Superior temporal gyrus (tissue), 1 donor: ENCODE measurements at regions not wholly inside any gene's neighbourhood (a gene's known extent, or its start where the extent isn't known, plus 50 kb on each side); places are given as distances from the start of the nearest gene placed in this dataset.
"Not testable (repeated sequence)": the region's sequence is repeated elsewhere in the genome, so short reads cannot be mapped to it uniquely, and the experiment has no call there.

Experiments
- DNase-seq: peaks from one replicate; pipeline ENCODE4 v3.0.0-alpha.2; 2016; ENCODE audit errors: extremely low spot score

DNA sequence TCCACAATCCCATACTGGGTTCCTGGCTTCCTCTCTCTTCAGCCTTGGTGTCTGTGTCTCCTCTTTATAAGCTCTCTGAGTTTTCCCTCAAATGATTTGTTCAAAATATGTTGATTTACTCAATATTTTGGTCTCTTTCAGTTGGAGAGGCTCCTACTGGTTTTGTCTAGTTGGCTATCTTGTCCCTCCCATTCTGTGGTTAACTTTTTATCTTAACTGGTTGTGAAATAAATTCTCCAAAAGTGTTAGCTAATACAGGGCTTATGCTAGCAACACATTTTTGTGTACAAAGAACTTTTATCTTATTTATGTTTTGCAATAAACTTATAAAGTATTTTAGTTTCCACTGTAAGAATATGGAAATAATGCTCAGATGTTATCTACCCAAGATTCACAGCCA is 200.9 kb downstream of the AASDHPPT start:
- DNase-seq, result no peak

DNA sequence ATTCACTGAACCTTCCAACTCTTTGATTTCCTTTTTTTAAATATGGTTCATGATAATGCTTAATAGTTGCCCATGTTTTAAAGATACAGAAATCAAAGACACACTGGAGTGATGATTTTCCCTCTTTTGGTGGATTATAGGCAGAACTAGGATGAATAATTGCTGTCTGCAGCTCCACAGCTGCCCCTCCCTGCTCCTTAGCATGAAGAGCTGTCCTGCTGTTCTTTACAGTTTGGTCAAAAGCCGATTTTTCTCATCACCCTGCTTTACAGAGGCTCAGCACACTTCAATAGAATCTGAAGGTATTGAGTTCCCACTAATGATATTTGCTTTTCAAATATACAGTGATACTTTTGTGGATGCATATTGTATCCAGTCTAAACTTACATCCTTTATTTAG is 202.6 kb downstream of the AASDHPPT start:
- no peak for DNase-seq

DNA sequence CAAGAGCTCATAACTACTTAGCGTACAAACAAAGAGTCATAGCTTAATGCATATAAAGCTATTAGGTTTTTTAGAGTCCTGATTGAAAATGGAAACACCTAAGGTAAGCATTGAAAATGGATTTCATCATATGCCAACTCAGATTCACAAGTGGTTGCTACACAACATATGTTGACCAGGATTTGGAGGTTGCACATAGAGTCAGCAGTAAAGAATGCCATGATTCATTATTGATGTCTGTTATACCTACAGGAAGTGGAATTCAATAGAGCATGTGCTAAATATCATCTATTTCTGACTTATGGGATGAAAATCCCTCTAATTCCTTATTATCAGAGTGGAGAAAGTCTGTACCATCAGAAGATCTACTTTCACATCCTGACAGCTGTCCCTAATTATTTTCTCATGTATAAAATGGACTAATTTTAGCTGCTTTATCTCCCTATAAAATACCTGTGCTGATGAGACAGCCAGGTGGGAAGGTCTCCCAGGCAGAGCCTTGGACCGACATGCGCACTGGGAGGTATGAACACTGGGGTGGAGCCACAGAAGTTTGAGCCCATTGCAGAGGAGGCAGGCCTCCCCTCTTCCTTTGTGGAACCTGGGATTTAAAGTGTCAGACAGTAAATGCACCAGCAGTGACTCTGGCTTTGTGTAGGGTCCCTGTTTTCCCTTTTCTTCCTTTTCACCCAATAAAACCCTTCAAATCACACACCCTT is 204.2 kb downstream of the AASDHPPT start:
- DNase-seq, result no peak

DNA sequence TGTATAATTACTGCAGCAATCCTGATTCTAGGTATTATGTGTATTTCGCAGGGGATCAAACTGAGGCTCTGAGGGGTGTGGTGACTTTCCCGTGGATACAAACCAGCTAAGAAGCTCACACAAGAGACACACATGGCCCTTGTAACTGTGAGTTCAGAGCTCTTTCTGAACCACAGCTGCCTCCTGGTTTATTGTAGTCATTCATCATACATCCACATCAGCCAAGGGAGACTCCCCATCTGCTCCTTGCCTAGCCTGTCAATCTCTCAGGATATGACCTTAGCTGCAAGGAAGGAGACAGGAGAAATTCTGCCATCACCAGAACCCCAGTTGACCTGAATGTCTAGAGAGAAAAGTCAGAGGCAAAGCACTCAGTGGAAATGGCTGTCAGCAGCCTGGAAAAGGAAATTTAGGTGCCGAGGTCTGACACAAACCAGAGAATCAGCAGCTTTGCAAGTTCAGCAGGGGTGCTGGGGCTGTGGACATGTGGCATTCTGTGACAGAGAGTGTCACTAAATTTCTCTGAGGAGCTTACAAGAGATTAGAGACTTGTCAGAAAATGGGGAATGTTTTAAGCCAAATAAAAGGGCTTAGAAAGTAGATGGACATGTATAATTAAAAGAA is 209.5 kb downstream of the AASDHPPT start:
- DNase-seq, result no peak

DNA sequence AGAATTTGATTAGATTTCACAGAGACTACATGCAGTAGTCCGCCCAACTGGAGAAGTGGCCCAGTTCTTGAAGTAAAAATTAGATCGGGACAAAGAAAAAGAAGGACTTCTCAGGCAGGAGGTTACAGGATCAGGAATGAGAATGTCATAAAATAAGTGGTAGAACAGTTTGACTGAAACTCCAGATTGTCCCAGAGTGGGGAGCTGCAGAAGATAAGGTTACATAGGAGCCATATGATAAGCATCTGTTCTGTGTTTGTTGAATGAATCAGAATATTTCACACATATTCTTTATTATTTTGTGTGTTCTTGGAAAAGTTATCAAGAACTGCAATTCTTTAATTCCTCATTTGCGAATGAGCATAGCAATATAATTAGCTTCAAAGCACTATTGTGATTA is 210.6 kb downstream of the AASDHPPT start:
- no peak for DNase-seq

DNA sequence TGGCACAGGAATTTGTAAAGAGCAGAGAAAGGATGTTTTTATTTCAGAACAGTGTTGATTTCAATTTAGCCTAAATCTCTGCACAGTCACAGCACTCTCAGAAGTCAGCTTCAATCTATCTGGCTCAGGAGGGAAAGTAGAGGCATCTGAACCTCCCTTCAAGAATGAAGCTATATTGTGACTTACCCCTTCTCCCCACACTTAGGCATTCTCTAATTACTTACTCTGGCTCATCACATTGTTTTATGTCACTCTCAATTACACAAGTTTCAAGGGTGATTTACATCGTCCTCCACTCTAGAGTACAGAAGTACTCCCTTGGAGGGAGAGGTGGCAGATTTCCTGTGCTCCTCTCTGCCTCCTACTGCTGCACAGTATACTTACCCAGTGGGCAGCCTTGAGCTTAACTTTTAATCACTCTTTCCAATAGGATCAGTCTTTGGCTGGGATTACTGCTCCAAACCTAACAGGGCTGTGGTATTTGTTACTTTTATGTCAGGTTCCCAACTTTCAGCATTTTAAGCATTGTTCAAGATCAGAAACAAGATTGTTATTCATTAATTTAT is 211.4 kb downstream of the AASDHPPT start:
- no peak for DNase-seq

DNA sequence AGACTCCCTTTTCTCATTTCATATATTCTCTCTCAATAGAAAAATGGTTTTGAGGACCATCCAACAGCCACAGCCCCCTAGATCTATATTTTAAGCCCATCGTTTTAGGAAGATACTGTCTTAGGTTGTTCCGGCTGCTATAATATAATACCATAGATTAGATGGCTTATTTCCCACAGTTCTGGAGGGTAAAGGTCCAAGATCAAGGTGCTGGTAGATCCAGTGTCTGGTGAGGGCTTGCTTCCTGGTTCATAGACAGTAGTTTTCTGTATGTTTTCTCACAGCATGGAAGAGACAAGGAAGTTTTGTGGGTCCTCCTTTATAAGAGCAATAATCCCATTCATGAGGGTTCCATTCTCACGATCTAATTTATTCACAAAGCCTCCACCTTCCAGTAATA is 215.1 kb downstream of the AASDHPPT start:
- DNase-seq, result no peak

DNA sequence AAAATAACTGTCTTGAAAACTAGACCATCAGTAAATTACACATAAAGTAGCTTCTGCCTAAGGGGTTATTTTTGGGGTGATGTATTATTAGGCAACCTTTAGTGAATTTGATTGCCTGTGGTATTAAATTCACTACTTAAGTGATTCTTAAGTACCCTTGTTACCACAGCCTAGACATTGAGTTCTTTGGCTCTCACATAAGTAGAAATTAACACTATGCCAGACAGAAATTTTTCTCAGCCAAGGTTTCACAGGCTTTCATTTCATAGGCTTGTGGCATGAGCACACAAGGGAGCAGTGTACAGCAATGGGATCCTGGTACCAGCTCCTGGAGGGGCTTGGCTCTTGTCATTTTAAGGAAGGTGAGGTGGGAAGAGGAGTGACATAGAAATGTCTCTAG is 218.5 kb downstream of the AASDHPPT start:
- DNase-seq, result no peak

DNA sequence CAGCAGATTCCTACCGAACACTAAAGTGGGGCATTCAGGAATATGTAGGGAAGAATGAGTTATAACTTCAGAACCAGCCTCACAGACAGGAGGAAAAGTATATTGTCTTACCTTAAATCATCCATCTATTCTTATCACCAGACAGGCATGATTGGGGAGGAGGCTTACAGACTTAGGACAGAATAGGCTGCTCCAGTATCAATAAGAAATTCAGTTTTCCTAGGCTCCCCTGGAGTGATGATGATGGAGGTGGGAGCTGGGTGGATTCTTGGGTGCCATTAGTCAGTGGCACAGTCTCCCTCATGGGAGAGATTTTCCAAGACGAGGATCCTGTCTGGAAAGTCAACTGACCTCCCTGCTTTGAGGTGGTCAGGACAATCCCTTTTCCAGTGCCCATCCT is 225.0 kb downstream of the AASDHPPT start:
- DNase-seq, result no peak

- DNase-seq, result no peak
Measured at GRCh38 chr11:106304274-106304673, 226.8 kb downstream of the AASDHPPT start.

GRCh38 chr11:106305458-106305857 is 228.0 kb downstream of the AASDHPPT start:
- no peak for DNase-seq

GRCh38 chr11:106306942-106307341 is 229.5 kb downstream of the AASDHPPT start:
- no peak for DNase-seq

- DNase-seq, result no peak
Measured at GRCh38 chr11:106309070-106309684, 231.7 kb downstream of the AASDHPPT start.

DNA sequence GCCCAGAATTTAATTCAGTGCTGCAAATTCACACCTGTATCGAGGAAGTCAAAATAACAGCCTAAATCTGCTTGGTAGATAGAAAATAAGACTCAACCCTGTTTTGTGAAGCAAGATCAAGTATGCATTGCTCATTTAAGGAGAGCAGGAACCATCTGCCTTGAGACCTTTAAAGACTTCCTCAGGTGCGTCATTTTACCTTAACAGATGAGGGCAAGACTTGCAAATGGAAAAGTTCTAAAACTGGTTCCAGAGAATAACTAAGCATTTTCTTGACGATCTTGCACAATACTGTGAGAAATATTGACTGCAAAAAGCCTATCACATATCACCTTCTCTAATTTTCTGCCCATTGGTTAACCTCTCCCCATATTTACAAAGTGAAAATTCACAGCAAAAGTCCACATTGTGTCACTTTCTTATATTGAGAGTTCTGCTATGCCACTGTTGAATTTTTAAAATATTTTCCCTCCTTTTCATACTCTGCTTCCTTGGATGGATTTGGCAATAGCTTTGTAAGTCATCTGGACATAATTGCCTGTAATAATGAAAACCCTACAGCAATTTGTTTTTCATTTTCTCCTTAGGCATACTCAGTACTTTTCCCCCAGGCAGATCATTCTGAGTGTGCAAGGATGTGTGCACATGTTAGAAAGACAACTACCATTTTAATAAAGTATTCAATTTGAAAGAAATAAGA is 234.2 kb downstream of the AASDHPPT start:
- DNase-seq, result no peak

DNA sequence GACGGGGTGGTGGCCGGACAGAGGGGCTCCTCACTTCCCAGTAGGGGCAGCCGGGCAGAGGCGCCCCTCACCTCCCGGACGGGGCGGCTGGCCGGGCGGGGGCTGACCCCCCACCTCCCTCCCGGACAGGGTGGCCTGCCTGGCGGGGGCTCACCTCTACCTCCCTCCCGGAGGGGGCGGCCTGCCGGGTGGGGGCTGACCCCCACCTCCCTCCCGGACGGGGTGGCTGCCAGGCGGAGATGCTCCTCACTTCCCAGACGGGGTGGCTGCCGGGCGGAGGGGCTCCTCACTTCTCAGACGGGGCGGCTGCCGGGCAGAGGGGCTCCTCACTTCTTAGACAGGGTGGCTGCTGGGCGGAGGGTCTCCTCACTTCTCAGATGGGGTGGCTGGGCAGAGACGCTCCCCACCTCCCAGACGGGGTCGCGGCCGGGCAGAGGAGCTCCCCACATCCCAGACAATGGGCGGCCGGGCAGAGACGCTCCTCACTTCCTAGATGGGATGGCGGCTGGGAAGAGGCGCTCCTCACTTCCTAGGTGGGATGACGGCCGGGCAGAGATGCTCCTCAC is 239.8 kb downstream of the AASDHPPT start:
- not testable (repeated sequence) for DNase-seq

DNA sequence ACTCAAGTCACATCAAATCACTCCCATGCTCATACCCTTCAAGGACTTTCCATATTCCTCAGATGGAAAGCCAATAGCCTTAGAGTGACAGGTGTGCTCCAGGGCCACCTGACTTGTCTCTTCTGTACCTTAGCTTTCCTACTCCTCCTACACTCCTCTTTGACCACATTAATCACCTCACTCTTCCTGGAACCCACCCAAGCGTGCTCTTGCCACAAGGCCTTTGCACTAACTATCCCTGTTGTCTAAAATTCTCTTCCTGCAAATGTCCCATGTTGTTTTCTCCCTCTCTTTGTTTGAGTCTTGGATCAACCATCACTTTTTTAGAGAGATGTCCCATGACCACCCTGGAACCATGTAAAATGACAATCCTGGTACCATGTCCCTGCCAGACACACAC is 244.1 kb downstream of the AASDHPPT start:
- DNase-seq, result no peak

GRCh38 chr11:106322106-106322505 is 244.6 kb downstream of the AASDHPPT start:
- no peak for DNase-seq

GRCh38 chr11:106326087-106326486 is 248.6 kb downstream of the AASDHPPT start:
- DNase-seq, result no peak

- no peak for DNase-seq
Measured at GRCh38 chr11:106327134-106327533, 249.7 kb downstream of the AASDHPPT start.

- DNase-seq, result no peak
Measured at GRCh38 chr11:106327637-106328036, 250.2 kb downstream of the AASDHPPT start.

DNA sequence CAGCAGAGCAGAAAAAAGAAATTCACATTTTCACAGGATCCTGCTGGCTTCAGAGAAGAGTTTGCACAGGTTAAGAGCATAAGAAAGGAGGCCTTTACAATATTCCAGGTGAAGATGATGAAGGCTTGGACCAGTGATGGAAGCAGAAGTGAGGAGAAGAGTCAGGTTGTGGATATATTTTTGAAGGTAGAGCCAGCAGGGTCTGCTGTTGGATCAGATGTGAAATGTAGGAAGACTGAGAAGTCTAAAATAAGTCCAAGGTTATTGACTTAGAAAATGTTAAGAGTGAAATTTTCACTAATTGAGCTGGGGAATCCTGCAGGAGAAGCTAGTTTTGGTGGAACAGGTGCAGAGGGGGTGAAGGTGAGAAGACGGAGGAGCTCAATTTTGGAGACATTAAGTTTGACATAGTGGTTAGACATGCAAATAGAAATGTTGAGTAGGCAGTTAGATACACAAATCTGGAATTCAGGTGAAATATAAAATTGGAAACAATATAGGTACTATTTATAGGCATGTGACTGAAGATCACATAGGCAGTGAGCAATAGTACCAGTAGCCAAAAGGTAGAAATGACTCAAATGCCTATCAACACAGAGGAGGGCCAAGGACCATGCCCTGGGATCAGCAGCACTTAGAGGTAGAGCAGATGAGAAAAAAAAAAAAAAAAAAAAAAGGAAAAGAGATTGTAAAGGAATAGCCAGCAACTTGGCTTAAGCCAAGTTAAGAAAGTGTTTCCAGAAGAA is 252.0 kb downstream of the AASDHPPT start:
- no peak for DNase-seq
